Heart right ventricle (tissue), 16 donors: ENCODE measurements at regions not wholly inside any gene's neighbourhood (a gene's known extent, or its start where the extent isn't known, plus 50 kb on each side); places are given as distances from the start of the nearest gene placed in this dataset.
"Not testable (repeated sequence)": the region's sequence is repeated elsewhere in the genome, so short reads cannot be mapped to it uniquely, and the experiment has no call there.

Experiments used
- ATAC-seq, 8 donors: fragments of 200-7000 bp; cut with Tn5 transposase; one replicate each; pipeline ENCODE4 v1.9.1; 2020; ENCODE audit warnings: mild to moderate bottlenecking in 8 of 8, moderate library complexity in 8 of 8, moderate number of reproducible peaks in 1 of 8
- DNase-seq, 2 donors: peaks; one replicate each; pipeline ENCODE4 v3.0.0-alpha.2; 2020
- H3K27ac ChIP-seq, 10 donors: fragments of 200-600 bp; sonication (generic) in 2 of 10; one replicate each; pipeline versions ENCODE4 v1.5.0 to v1.8.0; 2020 to 2022; ENCODE audit warnings: mild to moderate bottlenecking in 3 of 10
- H3K27me3 ChIP-seq, 7 donors: fragments of 200-600 bp; one replicate each; pipeline ENCODE4 v1.8.0; 2021 to 2022; ENCODE audit warnings: mild to moderate bottlenecking in 2 of 7
- H3K36me3 ChIP-seq, 9 donors: fragments of 200-600 bp; sonication (generic) in 1 of 9; one replicate each; pipeline versions ENCODE4 v1.5.0 to v1.8.0; 2020 to 2022; ENCODE audit warnings: mild to moderate bottlenecking in 2 of 9
- H3K4me1 ChIP-seq, 9 donors: fragments of 200-600 bp; sonication (generic) in 1 of 9; one replicate each; pipeline versions ENCODE4 v1.5.0 to v1.8.0; 2020 to 2022; ENCODE audit warnings: mild to moderate bottlenecking in 4 of 9
- H3K4me3 ChIP-seq, 10 donors: fragments of 200-600 bp; sonication (generic) in 2 of 10; one replicate each; pipeline versions ENCODE4 v1.5.0 to v1.8.0; 2020 to 2022; ENCODE audit warnings: mild to moderate bottlenecking in 7 of 10, moderate library complexity in 2 of 10
- H3K9me3 ChIP-seq, 11 donors: fragments of 200-600 bp in 10 of 11; sonication (generic) in 2 of 11; one replicate each; pipeline versions ENCODE4 v1.5.0 to v1.8.0; 2013 to 2022; ENCODE audit warnings: mild to moderate bottlenecking in 2 of 11, control low read depth in 1 of 11, moderate library complexity in 1 of 11
- WGBS, 2 donors: extraction: QIAGEN DNeasy Blood & Tissue Kit; methylation state at CpG; one replicate each; pipeline ENCODE4 v1.1.7; 2013; ENCODE audit warnings: inconsistent platforms in 1 of 2; 5-methylcytosine and 5-hydroxymethylcytosine counted together
- intact Hi-C, 10 donors: fragments of 100-400 bp; cut with DNase I; formaldehyde crosslinking; loops; one replicate each; pipeline versions ENCODE4 v1.11.1 to v1.14.2; 2022
- TF ChIP-seq, protein P1 (sequence below), 9 donors: fragments of 200-600 bp; sonication (generic) in 2 of 9; IDR thresholded peaks; one replicate each; pipeline versions ENCODE4 v1.5.0 to v1.8.0; 2021 to 2022; ENCODE audit warnings: antibody characterized with exemption in 9 of 9, mild to moderate bottlenecking in 5 of 9, moderate library complexity in 1 of 9
- donor health status: Arrhythmogenic right ventricular cardiomyopathy.
- donor health status: ischemic (EF 13 %, LVEDD 7.1; RV severe dilation, severe dysfunction).
- donor health status: healthy with polysubstance abuse.
- donor health status: DM: no; HTN: yes; CAD: no.
- donor health status: DM: no; HTN: no; CAD: no.
- donor health status: ischemic (EF 25% LVEDD 6.9; RV normal size, moderate dysfunction).
- donor health status: ischemic (EF 25% LVEDD 5.7; RV mildly dilated, moderate dysfunction).
- donor health status: healthy.
- donor health status: DM: yes; HTN: yes; CAD: no.
- donor health status: Ischemic cardiomyopathy.
- donor health status: ischemic (EF 35%, LVEDD 5.7; RV mildly dilated, moderate dysfunction).
- donor health status: nonischemic (EF 11% LVEDD 7.7; RV severe dilation, severe dysfunction).
- donor health status: DM: yes; HTN: yes; CAD: no.
- donor health status: PGD.
- donor health status: ischemic (EF 29% LVEDD 5.4; RV normal size, mild dysfunction).
- donor health status: nonischemic (EF 23%, LVEDD 6.1; RV moderate dilation, normal function).

DNA sequence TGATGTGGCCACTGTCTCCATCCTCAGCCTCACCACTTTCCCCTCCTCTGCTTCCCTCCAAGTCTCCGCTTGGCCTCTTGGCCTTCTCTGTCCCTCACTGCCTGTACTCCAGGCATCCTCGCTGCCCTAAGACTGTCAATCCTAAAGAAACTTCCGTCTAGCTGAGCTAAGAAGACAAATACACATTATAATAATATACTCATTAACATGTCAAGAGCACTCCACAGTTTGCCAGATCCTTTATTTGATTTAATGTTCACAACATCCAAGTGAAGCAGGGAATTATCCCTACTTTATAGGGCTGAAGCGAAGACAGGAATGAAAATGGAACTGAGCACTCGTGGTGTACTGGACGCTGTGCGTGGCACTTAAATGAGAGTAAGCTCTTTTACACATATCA, 72.4 kb upstream of the SLC22A23 start:
- 95 to 96% methylated on average over 7 of the region's 7 CpGs for WGBS, 2 donors
- DNase-seq, result no peak

DNA sequence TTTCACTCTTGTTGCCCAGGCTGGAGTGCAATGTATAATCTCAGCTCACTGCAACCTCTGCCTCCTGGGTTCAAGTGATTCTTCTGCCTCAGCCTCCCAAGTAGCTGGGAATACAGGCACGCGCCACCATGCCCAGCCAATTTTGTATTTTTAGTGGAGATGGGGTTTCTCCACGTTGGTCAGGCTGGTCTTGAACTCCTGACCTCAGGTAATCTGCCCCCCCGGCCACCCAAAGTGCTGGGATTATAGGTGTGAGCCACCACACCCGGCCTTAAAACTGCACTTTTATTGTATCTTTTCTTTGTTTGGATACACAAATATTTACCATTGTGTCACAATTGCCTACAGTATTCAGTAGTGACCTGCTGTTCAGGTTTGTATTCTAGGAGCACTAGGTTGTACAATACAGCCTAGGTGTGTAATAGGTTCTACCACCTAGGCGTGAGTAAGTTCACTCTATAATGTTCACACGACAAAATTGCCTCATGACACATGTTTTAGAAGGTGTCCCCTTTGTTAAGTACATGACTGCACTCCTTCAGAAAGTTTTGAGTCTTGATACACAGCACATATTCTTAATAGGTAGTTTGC, 71.3 kb upstream of the SLC22A23 start:
- ATAC-seq, H3K27ac ChIP-seq, DNase-seq, intact Hi-C loops, H3K9me3 ChIP-seq, H3K36me3 ChIP-seq, H3K4me3 ChIP-seq, H3K4me1 ChIP-seq: not testable (repeated sequence)
- 88 to 90% methylated on average over 7 of the region's 7 CpGs for WGBS, 2 donors
- H3K27me3 ChIP-seq, result peaks cover 0 to 18% (median 9%) of the 10 kb centered on the region in 7 donors

More for the DNA sequence above, 72.4 kb upstream of the SLC22A23 start:
- no peaks in the 10 kb centered on the region for H3K9me3 ChIP-seq
- H3K27ac ChIP-seq, result no peak overlapping the region
- H3K27me3 ChIP-seq, result peaks cover 0 to 14% (median 9%) of the 10 kb centered on the region in 7 donors
- TF ChIP-seq, protein P1, sequence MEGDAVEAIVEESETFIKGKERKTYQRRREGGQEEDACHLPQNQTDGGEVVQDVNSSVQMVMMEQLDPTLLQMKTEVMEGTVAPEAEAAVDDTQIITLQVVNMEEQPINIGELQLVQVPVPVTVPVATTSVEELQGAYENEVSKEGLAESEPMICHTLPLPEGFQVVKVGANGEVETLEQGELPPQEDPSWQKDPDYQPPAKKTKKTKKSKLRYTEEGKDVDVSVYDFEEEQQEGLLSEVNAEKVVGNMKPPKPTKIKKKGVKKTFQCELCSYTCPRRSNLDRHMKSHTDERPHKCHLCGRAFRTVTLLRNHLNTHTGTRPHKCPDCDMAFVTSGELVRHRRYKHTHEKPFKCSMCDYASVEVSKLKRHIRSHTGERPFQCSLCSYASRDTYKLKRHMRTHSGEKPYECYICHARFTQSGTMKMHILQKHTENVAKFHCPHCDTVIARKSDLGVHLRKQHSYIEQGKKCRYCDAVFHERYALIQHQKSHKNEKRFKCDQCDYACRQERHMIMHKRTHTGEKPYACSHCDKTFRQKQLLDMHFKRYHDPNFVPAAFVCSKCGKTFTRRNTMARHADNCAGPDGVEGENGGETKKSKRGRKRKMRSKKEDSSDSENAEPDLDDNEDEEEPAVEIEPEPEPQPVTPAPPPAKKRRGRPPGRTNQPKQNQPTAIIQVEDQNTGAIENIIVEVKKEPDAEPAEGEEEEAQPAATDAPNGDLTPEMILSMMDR (IDR thresholded peaks at IDR 0.05), result no peak
- no peaks in the 10 kb centered on the region for H3K4me1 ChIP-seq
- no peak overlapping the region for H3K4me3 ChIP-seq
- no peak for ATAC-seq
- intact Hi-C loops, result no loop called here
- H3K36me3 ChIP-seq, result no peaks in the 10 kb centered on the region

DNA sequence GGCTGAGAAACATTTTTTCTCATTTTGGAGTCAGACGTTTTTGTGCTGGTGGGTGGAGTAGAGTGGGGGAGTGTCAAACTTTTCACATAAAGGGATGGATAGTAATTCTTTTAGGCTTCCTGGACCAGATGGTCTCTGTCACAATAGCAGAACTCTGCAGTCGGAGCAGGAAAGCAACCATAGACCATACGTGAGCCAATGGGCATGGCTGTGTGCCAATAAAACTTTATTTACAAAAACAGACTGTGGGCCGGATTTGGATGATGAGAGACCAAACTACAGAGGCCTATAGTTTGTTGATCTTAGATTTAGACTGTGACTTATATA, 70.8 kb upstream of the SLC22A23 start:
- no peak for DNase-seq
- ATAC-seq, result no peak
- TF ChIP-seq, protein P1 (IDR thresholded peaks at IDR 0.05), result no peak
- no peaks in the 10 kb centered on the region for H3K9me3 ChIP-seq
- H3K4me1 ChIP-seq, result no peaks in the 10 kb centered on the region
- no peak overlapping the region for H3K4me3 ChIP-seq
- no peak overlapping the region for H3K27ac ChIP-seq
- no peaks in the 10 kb centered on the region for H3K36me3 ChIP-seq
- intact Hi-C loops, result no loop called here
- WGBS, 2 donors, result 49 to 60% methylated on average over 4 of the region's 4 CpGs
- H3K27me3 ChIP-seq, result peaks cover 0 to 18% (median 9%) of the 10 kb centered on the region in 7 donors

DNA sequence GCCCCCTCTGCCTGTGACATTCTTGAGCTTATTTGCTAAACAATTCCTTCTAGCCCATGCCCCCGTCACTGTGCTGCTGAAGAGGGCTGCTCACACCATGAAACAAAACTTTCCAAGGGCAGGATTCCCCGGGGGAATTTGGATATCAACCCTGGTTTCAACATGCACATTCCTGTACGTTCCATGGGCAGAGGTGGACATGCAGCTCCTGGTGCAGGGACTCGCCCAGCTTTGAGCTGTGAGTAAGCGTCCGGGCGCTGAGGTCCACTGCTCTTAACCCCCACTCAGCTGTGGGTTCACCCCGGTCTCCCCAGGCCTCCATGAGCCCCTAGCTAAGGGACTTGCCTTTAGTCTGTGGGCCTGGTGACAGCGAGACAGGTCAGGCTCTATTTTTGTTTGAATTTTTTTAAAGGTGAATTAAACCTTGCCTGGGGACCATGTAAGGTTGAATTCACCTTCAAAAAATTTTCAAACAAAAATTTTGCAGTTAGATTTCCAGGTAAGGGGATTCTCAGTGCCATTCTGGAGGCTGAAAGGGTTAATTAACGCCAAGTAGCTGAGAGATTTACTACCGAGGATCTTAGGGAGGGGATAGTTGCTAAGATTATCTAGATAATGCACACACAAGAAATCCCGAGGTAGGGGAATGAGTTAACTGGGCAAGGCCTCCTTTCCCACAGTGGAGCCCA, 70.3 kb upstream of the SLC22A23 start:
- Histone ChIP-seq H3K4me3 (no peak overlapping the region), H3K36me3 (no peaks in the 10 kb centered on the region), H3K9me3 (no peaks in the 10 kb centered on the region), H3K27ac (no peak overlapping the region), H3K27me3 (peaks cover 0 to 19% (median 9%) of the 10 kb centered on the region in 7 donors), H3K4me1 (no peaks in the 10 kb centered on the region)
- no peak for DNase-seq
- WGBS, 2 donors, result 69 to 71% methylated on average over 12 of the region's 12 CpGs
- no peak for ATAC-seq
- TF ChIP-seq, protein P1 (IDR thresholded peaks at IDR 0.05), result no peak
- intact Hi-C loops, result no loop called here

DNA sequence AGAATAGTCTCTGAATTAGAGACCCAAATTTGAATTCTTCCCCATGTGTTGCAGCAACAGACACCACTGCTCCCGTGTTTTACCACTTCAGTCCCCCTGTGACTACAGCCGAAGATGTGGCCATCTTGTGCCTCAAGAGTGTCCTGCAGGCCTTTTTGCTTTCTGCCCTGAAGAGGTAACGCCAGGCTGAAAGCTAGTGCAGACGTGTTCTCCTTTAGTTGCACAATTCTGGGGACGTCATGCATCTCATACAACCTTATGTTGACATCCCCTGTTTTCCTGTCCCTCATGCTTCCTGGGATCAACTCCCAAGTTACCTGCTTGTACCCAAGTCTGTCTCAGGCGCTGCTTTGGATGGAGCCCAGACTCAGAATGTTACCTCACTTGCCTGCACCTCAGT, 69.1 kb upstream of the SLC22A23 start:
- no peak for ATAC-seq

More for the DNA sequence above, 69.1 kb upstream of the SLC22A23 start:
- H3K9me3 ChIP-seq, result no peaks in the 10 kb centered on the region
- no peaks in the 10 kb centered on the region for H3K4me1 ChIP-seq
- no peak for DNase-seq
- no peaks in the 10 kb centered on the region for H3K36me3 ChIP-seq
- intact Hi-C loops, result no loop called here
- no peak overlapping the region for H3K27ac ChIP-seq
- H3K27me3 ChIP-seq, result peaks cover 0 to 27% (median 12%) of the 10 kb centered on the region in 7 donors
- WGBS, 2 donors, result 82 to 90% methylated on average over 6 of the region's 6 CpGs
- no peak overlapping the region for H3K4me3 ChIP-seq
- TF ChIP-seq, protein P1 (IDR thresholded peaks at IDR 0.05), result no peak
